ENCODE measurements at regions not wholly inside any gene's neighbourhood (a gene's known extent, or its start where the extent isn't known, plus 50 kb on each side); places are given as distances from the start of the nearest gene placed in this dataset.

DNA sequence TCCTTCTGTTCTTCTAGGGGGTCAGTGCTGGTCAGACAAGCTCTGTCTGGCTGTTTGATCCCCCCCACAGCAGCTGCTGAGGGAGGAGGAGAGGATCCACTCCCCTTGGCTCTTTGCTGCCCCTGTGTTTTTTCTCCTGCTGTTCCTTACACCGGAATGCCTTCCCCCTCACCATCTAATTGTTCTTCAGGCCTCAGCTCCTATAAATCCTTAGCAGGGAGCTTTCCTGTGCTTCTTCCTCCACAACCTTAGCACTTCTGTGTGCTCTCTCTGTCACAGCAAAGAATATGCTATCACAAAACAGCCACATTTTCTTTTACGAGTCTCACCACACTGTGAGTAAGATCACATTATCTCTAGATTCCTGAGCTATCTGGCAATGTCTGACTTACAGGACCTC is 196.6 kb downstream of the OTOR start:
- no peak for TF ChIP-seq EP300 (IDR thresholded peaks at IDR 0.05)
- TF ChIP-seq, protein P1, sequence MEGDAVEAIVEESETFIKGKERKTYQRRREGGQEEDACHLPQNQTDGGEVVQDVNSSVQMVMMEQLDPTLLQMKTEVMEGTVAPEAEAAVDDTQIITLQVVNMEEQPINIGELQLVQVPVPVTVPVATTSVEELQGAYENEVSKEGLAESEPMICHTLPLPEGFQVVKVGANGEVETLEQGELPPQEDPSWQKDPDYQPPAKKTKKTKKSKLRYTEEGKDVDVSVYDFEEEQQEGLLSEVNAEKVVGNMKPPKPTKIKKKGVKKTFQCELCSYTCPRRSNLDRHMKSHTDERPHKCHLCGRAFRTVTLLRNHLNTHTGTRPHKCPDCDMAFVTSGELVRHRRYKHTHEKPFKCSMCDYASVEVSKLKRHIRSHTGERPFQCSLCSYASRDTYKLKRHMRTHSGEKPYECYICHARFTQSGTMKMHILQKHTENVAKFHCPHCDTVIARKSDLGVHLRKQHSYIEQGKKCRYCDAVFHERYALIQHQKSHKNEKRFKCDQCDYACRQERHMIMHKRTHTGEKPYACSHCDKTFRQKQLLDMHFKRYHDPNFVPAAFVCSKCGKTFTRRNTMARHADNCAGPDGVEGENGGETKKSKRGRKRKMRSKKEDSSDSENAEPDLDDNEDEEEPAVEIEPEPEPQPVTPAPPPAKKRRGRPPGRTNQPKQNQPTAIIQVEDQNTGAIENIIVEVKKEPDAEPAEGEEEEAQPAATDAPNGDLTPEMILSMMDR (IDR thresholded peaks at IDR 0.05), result no peak
- no peak for TF ChIP-seq POLR2A (IDR thresholded peaks at IDR 0.05)
- TF ChIP-seq POLR2AphosphoS5 (IDR thresholded peaks at IDR 0.05), result no peak
- no peak for ATAC-seq (ENCODE audit: low FRiP score in 2 of 2)
- 44 to 55% methylated on average over 2 of the region's 2 CpGs for WGBS, 2 donors
- Histone ChIP-seq H3K4me3 (no peak overlapping the region), H3K9me3 (peaks cover 0 to 6% (median 0%) of the 10 kb centered on the region in 4 donors), H3K27me3 (no peaks in the 10 kb centered on the region), H3K4me1 (no peaks in the 10 kb centered on the region), H3K36me3 (no peaks in the 10 kb centered on the region), H3K27ac (no peak overlapping the region)
- no peak for DNase-seq

DNA sequence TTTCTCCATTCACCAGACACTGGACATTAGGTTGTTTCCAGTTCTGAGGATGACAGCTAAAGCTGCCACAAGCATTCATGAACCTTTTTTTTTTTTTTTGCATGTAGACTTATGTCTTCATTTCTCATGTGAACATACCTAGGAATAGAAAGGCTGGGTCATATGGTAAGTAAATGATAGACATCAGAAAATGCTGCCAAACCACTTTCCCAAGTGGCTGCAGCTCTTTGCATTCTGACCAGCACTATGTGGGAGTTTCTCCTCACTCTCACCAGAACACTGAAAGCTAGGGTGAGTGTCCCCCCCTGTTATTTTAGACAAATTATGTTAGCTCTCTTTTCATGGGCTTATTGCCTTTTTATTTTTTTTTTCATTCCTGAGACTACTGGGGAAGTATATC is 197.5 kb downstream of the OTOR start:
- TF ChIP-seq POLR2A (IDR thresholded peaks at IDR 0.05) (no peak), EP300 (IDR thresholded peaks at IDR 0.05) (no peak)
- no peaks in the 10 kb centered on the region for H3K36me3 ChIP-seq
- peaks cover 0 to 8% (median 0%) of the 10 kb centered on the region in 4 donors for H3K9me3 ChIP-seq
- H3K27me3 ChIP-seq, result no peaks in the 10 kb centered on the region
- DNase-seq, result no peak
- H3K27ac ChIP-seq, result no peak overlapping the region
- no peaks in the 10 kb centered on the region for H3K4me1 ChIP-seq
- no peak overlapping the region for H3K4me3 ChIP-seq
- ATAC-seq (ENCODE audit: low FRiP score in 2 of 2), result no peak

DNA sequence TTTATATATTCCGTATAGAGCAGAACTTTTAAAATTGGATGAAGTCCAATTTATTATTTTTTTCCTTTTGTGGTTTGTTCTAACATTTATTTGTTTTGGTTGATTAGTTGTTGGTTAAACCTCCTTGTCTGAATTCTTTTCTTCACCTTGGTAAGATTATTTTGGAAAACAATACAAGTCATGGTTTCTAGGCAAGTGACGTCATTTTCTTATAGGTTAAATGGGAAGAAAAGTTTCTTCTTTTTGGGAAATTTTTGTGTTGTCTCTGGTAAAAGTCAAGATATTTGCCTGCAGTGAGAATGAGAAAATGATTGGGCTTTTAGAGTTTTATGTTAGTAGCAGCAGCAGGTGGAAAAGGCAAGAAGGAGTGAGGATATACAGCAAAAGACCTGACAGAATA is 197.9 kb downstream of the OTOR start:
- Histone ChIP-seq H3K27me3 (no peaks in the 10 kb centered on the region), H3K27ac (no peak overlapping the region), H3K4me1 (no peaks in the 10 kb centered on the region), H3K9me3 (peaks cover 0 to 8% (median 0%) of the 10 kb centered on the region in 4 donors), H3K4me3 (no peak overlapping the region), H3K36me3 (no peaks in the 10 kb centered on the region)
- DNase-seq (no peak), ATAC-seq (ENCODE audit: low FRiP score in 2 of 2) (no peak)
- WGBS, 2 donors, result 84% methylated on average over 2 of the region's 2 CpGs
- TF ChIP-seq EP300 (IDR thresholded peaks at IDR 0.05) (no peak), POLR2A (IDR thresholded peaks at IDR 0.05) (no peak)
- TF ChIP-seq, protein P1 (IDR thresholded peaks at IDR 0.05), result no peak

DNA sequence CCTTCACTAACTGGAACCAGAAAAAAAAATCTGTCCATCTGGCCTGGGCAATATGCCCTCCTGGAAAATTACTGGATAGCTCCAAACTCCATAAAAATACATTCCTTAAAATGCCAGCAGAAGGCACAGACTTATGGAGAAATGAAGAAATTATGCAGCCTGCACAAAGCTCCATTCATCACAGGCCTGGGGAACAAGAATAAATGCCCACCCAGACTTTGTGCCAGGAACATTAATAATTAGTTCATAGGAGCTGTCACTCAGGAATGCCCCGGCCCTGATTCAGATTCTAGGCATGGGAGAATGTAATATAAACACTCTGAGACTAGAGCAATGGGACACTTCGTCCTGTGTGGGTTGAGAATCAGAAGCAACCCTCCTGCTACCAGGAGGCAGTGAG is 199.3 kb downstream of the OTOR start:
- ATAC-seq (ENCODE audit: low FRiP score in 2 of 2), result no peak
- TF ChIP-seq EP300 (IDR thresholded peaks at IDR 0.05) (no peak), POLR2AphosphoS5 (IDR thresholded peaks at IDR 0.05) (no peak), POLR2A (IDR thresholded peaks at IDR 0.05) (no peak)
- TF ChIP-seq, protein P1 (IDR thresholded peaks at IDR 0.05), result no peak

DNA sequence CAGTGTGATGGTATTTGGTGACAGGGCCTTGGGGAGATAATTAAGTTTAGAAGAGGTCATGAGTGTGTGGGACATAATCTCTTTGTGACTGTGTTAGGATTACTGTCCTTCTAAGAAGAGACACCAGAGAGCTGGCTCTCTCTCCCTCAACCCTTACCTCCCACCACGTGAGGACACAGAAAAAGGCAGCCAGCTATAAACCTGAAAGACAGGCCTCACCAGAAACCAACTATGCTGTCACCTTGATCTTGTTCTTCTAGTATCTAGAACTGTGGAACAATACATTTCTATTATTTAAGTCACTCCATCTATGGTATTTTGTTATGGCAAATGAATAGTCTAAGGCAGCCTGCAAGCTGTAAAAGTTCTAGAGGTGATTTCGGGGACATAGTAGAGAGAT is 203.7 kb downstream of the OTOR start:
- no peaks in the 10 kb centered on the region for H3K36me3 ChIP-seq
- no peaks in the 10 kb centered on the region for H3K4me1 ChIP-seq
- DNase-seq (no peak), ATAC-seq (ENCODE audit: low FRiP score in 2 of 2) (no peak)
- no peak overlapping the region for H3K4me3 ChIP-seq
- TF ChIP-seq EP300 (IDR thresholded peaks at IDR 0.05), result no peak
- no peak for TF ChIP-seq POLR2AphosphoS5 (IDR thresholded peaks at IDR 0.05)
- TF ChIP-seq, protein P1 (IDR thresholded peaks at IDR 0.05), result no peak
- no peak for TF ChIP-seq POLR2A (IDR thresholded peaks at IDR 0.05)
- H3K27me3 ChIP-seq, result no peaks in the 10 kb centered on the region
- H3K9me3 ChIP-seq, result peaks cover 0 to 8% (median 0%) of the 10 kb centered on the region in 4 donors
- 65 to 84% methylated on average over 2 of the region's 2 CpGs for WGBS, 2 donors
- H3K27ac ChIP-seq, result no peak overlapping the region

More for the DNA sequence above, 199.3 kb downstream of the OTOR start:
- Histone ChIP-seq H3K9me3 (peaks cover 0 to 8% (median 0%) of the 10 kb centered on the region in 4 donors), H3K36me3 (no peaks in the 10 kb centered on the region), H3K27ac (no peak overlapping the region), H3K4me3 (no peak overlapping the region), H3K4me1 (no peaks in the 10 kb centered on the region), H3K27me3 (no peaks in the 10 kb centered on the region)
- no peak for DNase-seq
- WGBS, 2 donors, result 36 to 60% methylated on average over 2 of the region's 2 CpGs

Measured in upper lobe of left lung (tissue), 6 donors.